ENCODE measurements at regions not wholly inside any gene's neighbourhood (a gene's known extent, or its start where the extent isn't known, plus 50 kb on each side); places are given as distances from the start of the nearest gene placed in this dataset.

- no peaks in the 10 kb centered on the region for H3K9me1 ChIP-seq (ENCODE audit: control insufficient read depth, extremely low read depth, insufficient read depth, low read length)
- no peaks in the 10 kb centered on the region for H3K79me2 ChIP-seq (ENCODE audit: control insufficient read depth, insufficient read depth, low read length)
- no peak overlapping the region for H3K9ac ChIP-seq (ENCODE audit: control insufficient read depth, extremely low read depth, insufficient read depth, low read length)
- dilution Hi-C loops (cut with MboI; ENCODE audit: extremely low pct_ligation_motif_present, low sequenced_read_pairs): no loop called here
- H3K4me1 ChIP-seq (ENCODE audit: control insufficient read depth, extremely low read depth, insufficient read depth, low read length): no peaks in the 10 kb centered on the region
- TF ChIP-seq EZH2 (IDR thresholded peaks at IDR 0.05; ENCODE audit: low read length) (no peak), CTCF (optimal IDR thresholded peaks at IDR 0.05 in 1 of 3, IDR thresholded peaks at IDR 0.05 in 1 of 3, conservative IDR thresholded peaks at IDR 0.05 in 1 of 3; ENCODE audit: extremely low read depth in 1 of 3, insufficient read depth in 2 of 3, low read length in 3 of 3) (no peak)
- H2AFZ ChIP-seq (ENCODE audit: control insufficient read depth, low read length): no peak overlapping the region
- H4K20me1 ChIP-seq (ENCODE audit: control insufficient read depth, extremely low read depth, insufficient read depth, low read length): no peaks in the 10 kb centered on the region
- no peak overlapping the region for H3K27ac ChIP-seq (ENCODE audit: control insufficient read depth, insufficient read depth, low read length)
- no peak for DNase-seq (ENCODE audit: low read depth, low spot score)
- peaks cover 3% of the 10 kb centered on the region for H3K27me3 ChIP-seq (ENCODE audit: control insufficient read depth, extremely low read depth, insufficient read depth, low read length)
- H3K4me2 ChIP-seq (ENCODE audit: control insufficient read depth, extremely low read depth, insufficient read depth, low read depth, low read length): no peak overlapping the region
- no peak overlapping the region for H3K4me3 ChIP-seq (ENCODE audit: control insufficient read depth in 2 of 3, extremely low read depth in 1 of 3, insufficient read depth in 2 of 3, low read depth in 1 of 3, low read length in 3 of 3)
- H3K36me3 ChIP-seq (ENCODE audit: control insufficient read depth in 2 of 2, extremely low read depth in 1 of 2, insufficient read depth in 2 of 2, low read length in 2 of 2): no peaks in the 10 kb centered on the region
- no peaks in the 10 kb centered on the region for H3K9me3 ChIP-seq (ENCODE audit: control insufficient read depth, low read depth, low read length)
- no peak for FAIRE-seq
Measured at GRCh38 chr13:46995874-46996273, 99.0 kb upstream of the HTR2A start.

DNA sequence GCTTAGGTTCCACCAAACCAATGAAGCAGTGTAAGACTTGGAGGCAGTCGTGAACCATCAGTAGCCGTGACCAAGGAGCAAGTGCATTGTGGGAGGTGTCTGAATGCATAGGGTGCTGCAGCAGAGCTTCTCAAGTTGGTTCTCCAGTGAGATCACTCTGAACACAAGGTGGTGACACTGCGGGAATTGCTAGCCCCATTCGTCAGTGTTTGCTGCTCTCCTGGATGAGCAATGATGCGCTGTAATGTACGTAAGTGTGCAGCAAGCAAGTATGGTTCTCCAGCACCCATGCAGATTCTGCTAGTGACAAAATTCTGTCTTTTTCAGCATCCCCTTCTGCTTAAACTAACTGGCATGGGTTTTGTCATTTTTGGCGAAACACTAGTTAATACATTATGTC is 97.6 kb upstream of the HTR2A start:
- TF ChIP-seq EZH2 (IDR thresholded peaks at IDR 0.05; ENCODE audit: low read length) (no peak), CTCF (optimal IDR thresholded peaks at IDR 0.05 in 1 of 3, IDR thresholded peaks at IDR 0.05 in 1 of 3, conservative IDR thresholded peaks at IDR 0.05 in 1 of 3; ENCODE audit: extremely low read depth in 1 of 3, insufficient read depth in 2 of 3, low read length in 3 of 3) (no peak)
- Histone ChIP-seq H2AFZ (ENCODE audit: control insufficient read depth, low read length) (no peak overlapping the region), H3K4me3 (ENCODE audit: control insufficient read depth in 2 of 3, extremely low read depth in 1 of 3, insufficient read depth in 2 of 3, low read depth in 1 of 3, low read length in 3 of 3) (no peak overlapping the region), H3K9me3 (ENCODE audit: control insufficient read depth, low read depth, low read length) (no peaks in the 10 kb centered on the region), H3K9me1 (ENCODE audit: control insufficient read depth, extremely low read depth, insufficient read depth, low read length) (no peaks in the 10 kb centered on the region), H3K27me3 (ENCODE audit: control insufficient read depth, extremely low read depth, insufficient read depth, low read length) (peaks cover 3% of the 10 kb centered on the region), H3K79me2 (ENCODE audit: control insufficient read depth, insufficient read depth, low read length) (no peaks in the 10 kb centered on the region), H3K4me2 (ENCODE audit: control insufficient read depth, extremely low read depth, insufficient read depth, low read depth, low read length) (no peak overlapping the region), H3K36me3 (ENCODE audit: control insufficient read depth in 2 of 2, extremely low read depth in 1 of 2, insufficient read depth in 2 of 2, low read length in 2 of 2) (no peaks in the 10 kb centered on the region), H3K27ac (ENCODE audit: control insufficient read depth, insufficient read depth, low read length) (no peak overlapping the region), H3K9ac (ENCODE audit: control insufficient read depth, extremely low read depth, insufficient read depth, low read length) (no peak overlapping the region), H4K20me1 (ENCODE audit: control insufficient read depth, extremely low read depth, insufficient read depth, low read length) (no peaks in the 10 kb centered on the region), H3K4me1 (ENCODE audit: control insufficient read depth, extremely low read depth, insufficient read depth, low read length) (no peaks in the 10 kb centered on the region)
- dilution Hi-C loops (cut with MboI; ENCODE audit: extremely low pct_ligation_motif_present, low sequenced_read_pairs): no loop called here
- no peak for FAIRE-seq
- no peak for DNase-seq (ENCODE audit: low read depth, low spot score)
